ENCODE measurements at regions not wholly inside any gene's neighbourhood (a gene's known extent, or its start where the extent isn't known, plus 50 kb on each side); places are given as distances from the start of the nearest gene placed in this dataset.

DNA sequence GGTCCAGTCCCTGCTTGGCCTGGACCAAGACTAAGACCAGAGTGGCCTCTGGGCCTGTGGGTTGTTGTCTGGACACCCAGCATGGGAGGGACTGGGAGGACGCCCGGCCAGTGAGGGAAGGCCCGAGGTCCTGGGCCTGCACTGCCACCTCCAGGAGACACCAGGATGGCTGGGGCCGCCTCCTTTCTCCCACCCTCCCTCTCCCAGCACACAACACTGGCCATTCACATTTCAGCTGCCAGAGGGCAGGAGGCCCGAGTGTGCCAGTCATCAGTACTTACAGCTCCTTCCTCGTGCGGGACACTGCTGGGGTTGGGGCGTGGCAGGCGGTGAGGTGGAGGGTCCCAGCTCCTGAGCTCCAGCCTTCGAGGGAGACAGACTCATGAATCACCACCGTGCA is 133.5 kb downstream of the ASB1 start:
- TF ChIP-seq, protein P1, sequence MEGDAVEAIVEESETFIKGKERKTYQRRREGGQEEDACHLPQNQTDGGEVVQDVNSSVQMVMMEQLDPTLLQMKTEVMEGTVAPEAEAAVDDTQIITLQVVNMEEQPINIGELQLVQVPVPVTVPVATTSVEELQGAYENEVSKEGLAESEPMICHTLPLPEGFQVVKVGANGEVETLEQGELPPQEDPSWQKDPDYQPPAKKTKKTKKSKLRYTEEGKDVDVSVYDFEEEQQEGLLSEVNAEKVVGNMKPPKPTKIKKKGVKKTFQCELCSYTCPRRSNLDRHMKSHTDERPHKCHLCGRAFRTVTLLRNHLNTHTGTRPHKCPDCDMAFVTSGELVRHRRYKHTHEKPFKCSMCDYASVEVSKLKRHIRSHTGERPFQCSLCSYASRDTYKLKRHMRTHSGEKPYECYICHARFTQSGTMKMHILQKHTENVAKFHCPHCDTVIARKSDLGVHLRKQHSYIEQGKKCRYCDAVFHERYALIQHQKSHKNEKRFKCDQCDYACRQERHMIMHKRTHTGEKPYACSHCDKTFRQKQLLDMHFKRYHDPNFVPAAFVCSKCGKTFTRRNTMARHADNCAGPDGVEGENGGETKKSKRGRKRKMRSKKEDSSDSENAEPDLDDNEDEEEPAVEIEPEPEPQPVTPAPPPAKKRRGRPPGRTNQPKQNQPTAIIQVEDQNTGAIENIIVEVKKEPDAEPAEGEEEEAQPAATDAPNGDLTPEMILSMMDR (IDR thresholded peaks at IDR 0.05; ENCODE audit: insufficient read depth, low read length, poor library complexity, severe bottlenecking), result no peak
- DNase-seq (ENCODE audit: extremely low read depth, insufficient read length), result no peak
- H3K27me3 ChIP-seq (replicated peaks; ENCODE audit: control insufficient read depth, insufficient read depth, low read length), result no peaks in the 10 kb centered on the region; the same call in none of the 2 replicates
- no peak overlapping the region for H3K4me3 ChIP-seq (replicated peaks; ENCODE audit: low read depth, low read length)
- H3K36me3 ChIP-seq (ENCODE audit: control insufficient read depth, insufficient read depth, low read length), result no peaks in the 10 kb centered on the region

DNA sequence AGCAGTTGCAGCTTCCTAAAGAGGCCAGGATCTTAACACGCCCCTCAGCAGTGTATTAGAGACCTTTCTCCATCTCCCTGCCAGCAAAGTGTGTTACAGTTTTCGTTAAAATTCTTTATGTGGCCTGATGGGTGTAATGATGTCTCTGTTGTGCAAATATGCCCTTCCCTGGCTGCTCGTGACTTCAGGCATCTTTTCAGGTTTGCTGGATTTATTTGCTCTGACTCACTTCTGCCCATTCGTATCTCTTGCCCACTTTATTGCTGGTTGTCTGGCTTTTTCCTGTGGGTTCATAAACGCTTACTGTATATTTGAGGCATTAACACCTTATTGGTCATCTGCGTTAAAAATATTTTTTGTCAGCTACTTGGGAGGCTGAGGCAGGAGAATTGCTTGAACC is 134.5 kb downstream of the ASB1 start:
- DNase-seq (ENCODE audit: extremely low read depth, insufficient read length), result no peak
- TF ChIP-seq, protein P1 (IDR thresholded peaks at IDR 0.05; ENCODE audit: insufficient read depth, low read length, poor library complexity, severe bottlenecking), result no peak
- Histone ChIP-seq H3K4me3 (replicated peaks; ENCODE audit: low read depth, low read length) (no peak overlapping the region), H3K27me3 (replicated peaks; ENCODE audit: control insufficient read depth, insufficient read depth, low read length) (no peaks in the 10 kb centered on the region; the same call in none of the 2 replicates), H3K36me3 (ENCODE audit: control insufficient read depth, insufficient read depth, low read length) (no peaks in the 10 kb centered on the region)

DNA sequence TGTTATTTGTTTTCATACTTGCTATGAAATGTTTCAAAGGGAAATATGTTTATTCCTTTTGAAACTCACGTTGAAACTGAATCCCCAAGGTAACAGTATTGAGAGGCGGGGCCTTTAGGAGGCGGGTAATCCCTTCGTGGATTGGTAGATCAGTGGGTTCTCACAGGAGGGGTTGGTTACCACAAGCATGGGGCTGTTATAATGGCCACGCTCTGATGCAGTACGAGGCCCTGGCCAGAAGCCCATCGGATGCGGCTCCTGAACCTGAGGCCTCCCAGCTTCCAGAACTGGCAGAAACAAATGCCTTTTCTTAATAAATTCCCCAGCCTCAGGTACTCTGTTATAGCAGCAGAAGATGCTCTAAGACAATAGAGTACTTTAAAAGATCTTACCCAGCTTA is 135.7 kb downstream of the ASB1 start:
- Histone ChIP-seq H3K4me3 (replicated peaks; ENCODE audit: low read depth, low read length) (no peak overlapping the region), H3K27me3 (replicated peaks; ENCODE audit: control insufficient read depth, insufficient read depth, low read length) (no peaks in the 10 kb centered on the region; the same call in none of the 2 replicates), H3K36me3 (ENCODE audit: control insufficient read depth, insufficient read depth, low read length) (no peaks in the 10 kb centered on the region)
- DNase-seq (ENCODE audit: extremely low read depth, insufficient read length), result no peak
- TF ChIP-seq, protein P1 (IDR thresholded peaks at IDR 0.05; ENCODE audit: insufficient read depth, low read length, poor library complexity, severe bottlenecking), result no peak

DNA sequence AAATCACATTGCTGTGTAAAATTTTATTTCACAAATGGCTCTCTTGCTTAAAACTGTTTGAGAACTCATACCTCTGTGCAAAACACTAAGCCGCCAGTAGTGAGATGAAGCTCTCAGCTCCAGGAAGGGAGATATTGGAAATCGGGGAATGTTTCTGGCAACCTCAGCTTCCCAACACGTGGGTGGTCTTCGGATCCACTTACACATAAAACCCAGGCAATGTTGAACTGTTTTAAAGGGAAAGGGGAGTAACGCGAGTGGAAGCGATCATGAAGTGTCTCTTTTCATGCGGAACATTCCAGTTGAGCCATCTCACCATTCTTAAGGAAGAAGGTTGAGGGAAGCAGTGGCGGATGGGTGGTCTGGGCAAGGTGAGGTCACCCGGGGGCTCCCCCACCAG is 136.8 kb downstream of the ASB1 start:
- DNase-seq (ENCODE audit: extremely low read depth, insufficient read length), result no peak
- H3K4me3 ChIP-seq (replicated peaks; ENCODE audit: low read depth, low read length), result no peak overlapping the region
- TF ChIP-seq, protein P1 (IDR thresholded peaks at IDR 0.05; ENCODE audit: insufficient read depth, low read length, poor library complexity, severe bottlenecking), result no peak
- no peaks in the 10 kb centered on the region; the same call in none of the 2 replicates for H3K27me3 ChIP-seq (replicated peaks; ENCODE audit: control insufficient read depth, insufficient read depth, low read length)
- no peaks in the 10 kb centered on the region for H3K36me3 ChIP-seq (ENCODE audit: control insufficient read depth, insufficient read depth, low read length)

DNA sequence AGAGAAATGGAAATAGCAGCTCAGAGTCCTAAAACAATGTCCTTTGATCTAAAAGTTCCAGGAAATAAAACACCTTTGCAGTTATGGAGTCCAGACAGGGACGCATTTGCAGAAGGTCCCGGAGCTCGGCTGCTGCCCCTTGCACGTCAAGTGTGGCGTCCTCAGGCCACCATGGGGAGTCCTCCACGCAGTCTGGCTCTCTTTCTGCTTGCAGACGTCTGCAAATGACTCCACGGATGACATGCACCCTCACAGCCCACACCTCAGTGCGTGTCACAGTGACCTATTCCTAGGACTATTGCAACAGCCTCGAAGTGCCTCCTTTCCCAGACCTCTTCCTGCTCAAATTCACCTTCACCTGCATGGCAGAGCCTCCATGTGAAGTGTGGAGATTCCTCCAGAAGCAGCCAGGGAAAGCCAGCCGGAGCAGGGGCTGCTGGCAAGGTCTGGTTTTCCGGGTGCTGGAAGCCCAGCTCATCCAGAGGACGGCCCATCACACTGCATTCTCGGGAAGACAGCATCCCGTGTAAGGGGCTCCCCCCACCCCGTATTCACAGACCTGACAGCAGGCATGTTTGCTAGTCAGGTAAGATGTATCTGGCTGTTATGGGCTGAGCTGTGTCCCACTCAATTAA is 137.7 kb downstream of the ASB1 start:
- TF ChIP-seq, protein P1 (IDR thresholded peaks at IDR 0.05; ENCODE audit: insufficient read depth, low read length, poor library complexity, severe bottlenecking), result no peak
- no peaks in the 10 kb centered on the region; the same call in 1 of the 2 replicates for H3K27me3 ChIP-seq (replicated peaks; ENCODE audit: control insufficient read depth, insufficient read depth, low read length)
- no peaks in the 10 kb centered on the region for H3K36me3 ChIP-seq (ENCODE audit: control insufficient read depth, insufficient read depth, low read length)
- no peak for DNase-seq (ENCODE audit: extremely low read depth, insufficient read length)
- H3K4me3 ChIP-seq (replicated peaks; ENCODE audit: low read depth, low read length), result no peak overlapping the region

DNA sequence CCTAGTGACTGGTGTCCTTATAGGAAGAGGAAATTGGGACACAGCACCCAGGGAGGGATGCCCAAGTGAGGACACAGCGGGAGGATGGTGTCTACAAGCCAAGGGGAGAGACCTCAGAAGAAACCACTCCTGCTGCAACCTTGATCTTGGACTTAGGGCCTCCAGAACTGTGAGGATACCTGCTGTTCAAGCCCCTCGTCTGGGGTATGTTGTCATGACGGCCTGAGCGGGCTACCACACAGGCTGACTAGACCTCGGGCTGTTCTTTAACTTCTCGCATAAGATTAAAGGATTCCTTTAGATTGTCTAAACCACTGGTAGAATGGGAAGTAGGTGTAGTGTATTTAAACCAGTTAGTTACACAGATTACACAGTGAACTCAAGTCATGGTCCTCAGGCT is 138.3 kb downstream of the ASB1 start:
- TF ChIP-seq, protein P1 (IDR thresholded peaks at IDR 0.05; ENCODE audit: insufficient read depth, low read length, poor library complexity, severe bottlenecking), result no peak
- no peak overlapping the region for H3K4me3 ChIP-seq (replicated peaks; ENCODE audit: low read depth, low read length)
- H3K27me3 ChIP-seq (replicated peaks; ENCODE audit: control insufficient read depth, insufficient read depth, low read length), result no peaks in the 10 kb centered on the region; the same call in 1 of the 2 replicates
- DNase-seq (ENCODE audit: extremely low read depth, insufficient read length), result no peak
- H3K36me3 ChIP-seq (ENCODE audit: control insufficient read depth, insufficient read depth, low read length), result no peaks in the 10 kb centered on the region

All from GM06990 (cell line).